NB4 (cell line): ENCODE measurements at regions not wholly inside any gene's neighbourhood (a gene's known extent, or its start where the extent isn't known, plus 50 kb on each side); places are given as distances from the start of the nearest gene placed in this dataset.
A peak's percentile ranks its signal among the peaks of the same experiment; 100 is the strongest.

Source experiments
- DNase-seq: peaks from one replicate; pipeline ENCODE4 v3.0.0; 2010; ENCODE audit warnings: low read depth
- H3K4me3 ChIP-seq: one replicate; pipeline ENCODE4 v1.5.1; 2011; ENCODE audit warnings: mild to moderate bottlenecking, low read depth, low read length, moderate library complexity
- CTCF ChIP-seq: IDR thresholded peaks from one replicate; pipeline ENCODE4 v1.5.1; 2012; ENCODE audit warnings: low read depth, low read length
- MAX ChIP-seq: IDR thresholded peaks from 2 replicates; pipeline ENCODE4 v1.6.1; 2011; ENCODE audit warnings: low read depth, low read length
- MYC ChIP-seq: IDR thresholded peaks from 2 replicates; pipeline ENCODE4 v1.6.1; 2011; ENCODE audit warnings: low read depth, low read length
- POLR2A ChIP-seq: IDR thresholded peaks from 2 replicates; pipeline ENCODE4 v1.6.1; 2011; ENCODE audit warnings: mild to moderate bottlenecking; ENCODE audit not compliant: insufficient read length; ENCODE audit errors: extremely low read depth

- DNase-seq, result peak; percentile 83
- H3K4me3 ChIP-seq, result no peak overlapping the region
- TF ChIP-seq MYC (0 out of 2 replicates have a peak, but pooled peaks have one; percentile 16), POLR2A (no peak), MAX (0 out of 2 replicates have a peak, but pooled peaks have one; percentile 10), CTCF (no peak)
Measured at GRCh38 chr13:79867254-79867653, 386.3 kb downstream of the NDFIP2 start.

- DNase-seq, result no peak
- no peak overlapping the region for H3K4me3 ChIP-seq
- TF ChIP-seq POLR2A (no peak), MYC (no peak), MAX (no peak), CTCF (no peak)
Measured at GRCh38 chr13:79866436-79866835, 385.5 kb downstream of the NDFIP2 start.

- no peak overlapping the region for H3K4me3 ChIP-seq
- DNase-seq, result no peak
- TF ChIP-seq MAX (no peak), POLR2A (no peak), MYC (no peak), CTCF (no peak)
Measured at GRCh38 chr13:79862515-79862914, 381.6 kb downstream of the NDFIP2 start.

- no peak overlapping the region for H3K4me3 ChIP-seq
- DNase-seq, result no peak
- no peak for TF ChIP-seq MAX
- no peak for TF ChIP-seq MYC
- no peak for TF ChIP-seq POLR2A
- TF ChIP-seq CTCF, result no peak
Measured at GRCh38 chr13:79861731-79862130, 380.8 kb downstream of the NDFIP2 start.

GRCh38 chr13:79860791-79861190, 379.8 kb downstream of the NDFIP2 start:
- no peak for DNase-seq
- TF ChIP-seq MAX (no peak), POLR2A (no peak), MYC (no peak), CTCF (no peak)
- H3K4me3 ChIP-seq, result no peak overlapping the region

GRCh38 chr13:79859756-79860155, 378.8 kb downstream of the NDFIP2 start:
- no peak overlapping the region for H3K4me3 ChIP-seq
- no peak for DNase-seq
- TF ChIP-seq CTCF, result no peak
- TF ChIP-seq MAX, result no peak
- no peak for TF ChIP-seq POLR2A
- TF ChIP-seq MYC, result no peak
